Inflammatory macrophage treated with lipopolysaccharide for 4 hours (primary cell): ENCODE measurements at regions not wholly inside any gene's neighbourhood (a gene's known extent, or its start where the extent isn't known, plus 50 kb on each side); places are given as distances from the start of the nearest gene placed in this dataset.
A peak's percentile ranks its signal among the peaks of the same experiment; 100 is the strongest.

ENCODE experiments used
- DNase-seq: peaks from one replicate; pipeline ENCODE4 v3.0.0-alpha.2; 2020

DNA sequence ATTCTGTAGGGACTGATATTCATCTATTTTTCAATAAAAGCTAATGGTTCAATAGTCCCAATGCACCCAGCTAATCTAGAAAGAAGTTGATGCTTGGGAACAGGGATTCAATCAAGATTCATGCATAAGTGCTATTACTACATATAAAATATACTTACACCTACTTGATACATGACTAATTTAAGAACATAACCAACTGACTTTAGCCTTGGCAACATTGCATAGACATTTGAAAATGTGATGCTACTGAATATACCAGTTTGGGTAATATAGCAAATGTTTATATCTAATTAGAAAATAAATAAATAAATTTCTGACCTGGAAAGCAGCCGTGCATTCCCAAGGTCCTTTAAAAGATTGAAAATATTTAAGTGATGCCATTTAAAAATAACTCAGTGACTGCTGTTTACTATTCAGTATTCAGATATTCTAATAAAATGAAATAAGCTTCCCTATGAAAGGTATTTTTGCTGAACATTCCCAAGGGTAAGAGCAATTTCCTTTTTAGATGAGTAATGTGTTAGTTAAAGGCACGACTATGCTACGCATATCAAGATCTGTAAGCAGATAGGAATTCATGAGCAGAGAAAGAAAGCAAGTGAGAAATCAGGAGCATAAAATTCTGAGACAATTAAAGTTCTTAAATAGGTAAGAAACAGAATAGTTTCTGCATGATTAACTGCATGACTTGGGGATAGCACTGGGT is 160.6 kb upstream of the SYT1 start:
- DNase-seq: no peak

GRCh38 chr12:78711954-78712353 is 152.6 kb upstream of the SYT1 start:
- DNase-seq: no peak

DNA sequence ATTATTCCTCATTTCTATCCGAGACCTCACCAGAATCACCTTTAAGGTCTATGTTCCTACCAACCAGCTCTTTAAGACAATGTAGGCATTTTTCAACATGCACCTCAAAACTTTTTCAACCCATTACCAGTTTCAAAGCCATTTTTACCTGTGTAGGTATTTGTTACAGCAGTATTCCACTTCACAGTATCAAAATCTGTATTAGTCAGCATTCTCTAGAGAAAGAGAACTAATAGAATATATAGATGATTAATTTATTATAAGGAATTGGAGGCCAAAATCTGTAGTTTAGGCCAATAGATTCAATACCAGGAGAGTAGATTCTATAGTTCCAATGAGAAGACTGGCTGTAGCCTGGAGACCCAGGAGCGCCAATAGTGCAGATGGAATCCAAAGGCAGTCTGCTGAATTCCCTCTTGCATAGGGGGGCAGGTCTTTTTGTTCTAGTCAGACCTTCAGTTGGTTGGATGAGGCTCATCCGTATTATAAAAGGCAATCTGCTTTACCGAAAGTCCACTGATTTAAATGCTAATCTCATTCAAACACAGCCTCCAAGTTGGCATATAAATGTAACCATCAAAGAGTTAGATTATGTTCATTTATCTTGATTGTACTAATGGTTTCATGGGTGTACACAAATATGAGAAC is 151.6 kb upstream of the SYT1 start:
- DNase-seq: no peak

DNA sequence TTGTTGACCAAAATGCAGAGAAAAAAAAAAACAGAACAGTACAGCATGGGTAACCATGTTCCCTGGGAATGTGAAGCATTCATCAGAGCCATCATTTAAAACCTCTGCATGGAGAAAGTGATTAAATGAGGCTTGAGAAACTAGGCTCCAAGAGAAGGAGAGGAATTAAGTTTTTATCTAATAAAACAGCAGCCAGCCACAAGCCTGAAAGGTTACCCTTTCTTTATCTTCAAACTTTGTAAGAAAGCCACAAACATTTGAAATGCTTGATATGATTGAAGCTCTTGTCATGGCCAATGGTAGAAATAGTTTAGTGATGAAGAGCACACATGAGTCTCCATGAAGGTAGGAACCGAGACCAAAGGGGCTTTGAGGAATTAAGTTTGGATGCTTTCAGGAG is 144.9 kb upstream of the SYT1 start:
- no peak for DNase-seq

DNA sequence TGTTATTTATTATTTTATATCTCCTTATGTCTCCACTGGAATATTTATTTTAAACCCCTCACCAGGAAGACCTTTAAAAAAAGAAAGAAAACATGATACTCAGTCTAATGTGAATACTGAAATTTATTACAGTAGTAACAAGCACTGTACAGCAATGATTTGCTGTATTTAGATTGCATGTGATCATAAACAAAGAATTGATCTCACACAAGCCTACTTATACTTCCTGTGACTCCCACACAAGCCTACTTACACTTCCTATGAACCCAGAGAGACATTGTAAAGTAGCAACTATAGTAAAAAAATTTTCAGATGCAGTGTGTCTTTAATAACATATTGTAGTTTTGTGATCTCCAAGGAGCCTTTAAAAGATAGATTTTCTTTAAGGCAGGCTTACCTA is 142.7 kb upstream of the SYT1 start:
- DNase-seq: peak; percentile 12

DNA sequence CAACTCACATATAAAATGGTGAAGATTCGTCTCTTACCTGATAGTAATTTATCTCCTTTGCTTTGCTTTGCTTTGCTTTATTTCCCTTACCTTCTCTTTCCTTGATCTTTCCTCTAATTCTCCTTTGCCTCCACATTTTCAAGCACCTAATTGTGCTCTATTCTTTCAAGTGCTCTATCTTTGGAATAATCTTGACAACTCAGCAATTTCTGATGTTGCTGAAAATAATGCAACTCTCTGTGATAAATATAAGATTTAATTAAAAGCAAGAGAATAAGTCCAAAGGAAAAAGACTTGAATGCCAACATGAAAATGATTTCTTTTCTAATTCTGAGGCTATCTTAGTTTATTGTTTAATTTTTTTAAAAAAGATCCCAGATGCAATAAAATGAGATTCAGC is 139.5 kb upstream of the SYT1 start:
- DNase-seq: no peak

- peak; percentile 16 for DNase-seq
Measured at GRCh38 chr12:78725951-78726580, 138.5 kb upstream of the SYT1 start.

DNA sequence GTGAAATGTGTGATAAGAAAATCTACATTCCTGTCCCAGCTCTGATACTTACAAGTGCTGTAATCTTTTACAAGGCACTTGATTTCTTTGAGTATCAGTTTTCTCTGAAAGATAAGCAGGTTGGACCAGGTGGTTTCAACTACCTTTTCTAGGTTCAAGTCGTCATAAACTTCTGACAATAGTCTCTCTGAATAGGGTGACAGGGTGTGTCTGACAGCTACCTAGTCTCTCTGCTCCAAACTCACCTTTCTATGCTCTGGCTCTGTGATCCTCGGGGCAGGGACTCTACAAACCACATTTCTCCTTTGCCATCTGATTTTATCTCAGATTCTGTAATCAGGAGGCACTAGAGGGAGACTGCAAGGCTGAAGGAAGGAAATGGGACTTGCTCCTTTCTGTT is 137.7 kb upstream of the SYT1 start:
- no peak for DNase-seq

DNA sequence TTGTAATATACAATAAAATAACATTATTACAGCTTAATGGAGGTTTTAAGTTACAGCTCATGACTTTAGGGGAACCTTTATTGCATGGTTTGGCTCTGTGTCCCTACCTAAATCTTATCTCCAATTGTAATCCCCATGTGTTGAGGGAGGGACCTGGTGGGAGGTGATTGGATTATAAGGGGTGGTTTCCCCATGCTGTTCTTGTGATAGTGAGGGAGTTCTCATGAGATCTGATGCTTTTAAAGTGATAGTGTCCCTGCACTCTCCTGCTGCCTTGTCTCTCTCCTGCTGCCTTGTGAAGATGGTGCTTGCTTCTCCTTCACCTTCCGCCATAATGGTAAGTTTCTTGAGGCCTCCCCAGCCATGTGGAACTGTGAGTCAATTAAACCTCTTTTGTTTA is 132.1 kb upstream of the SYT1 start:
- DNase-seq: no peak

DNA sequence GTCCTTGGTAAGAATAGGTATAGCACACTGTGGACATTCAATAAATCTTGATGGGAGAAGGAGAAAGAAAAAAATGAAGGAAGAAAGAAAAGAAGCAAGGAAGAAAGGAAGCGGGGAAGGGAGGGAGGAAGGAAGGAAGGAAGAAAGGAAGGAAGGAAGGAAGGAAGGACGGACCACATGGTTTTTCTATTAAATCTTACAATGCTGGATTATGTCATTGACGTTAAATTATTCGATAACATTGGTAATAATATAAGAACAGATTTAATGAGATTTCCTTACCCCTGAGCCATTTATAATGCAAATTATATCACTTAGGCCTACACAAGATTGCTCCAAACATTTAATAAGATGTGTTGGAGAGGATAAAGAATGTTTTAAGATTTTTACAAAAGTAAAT is 124.9 kb upstream of the SYT1 start:
- no peak for DNase-seq

DNA sequence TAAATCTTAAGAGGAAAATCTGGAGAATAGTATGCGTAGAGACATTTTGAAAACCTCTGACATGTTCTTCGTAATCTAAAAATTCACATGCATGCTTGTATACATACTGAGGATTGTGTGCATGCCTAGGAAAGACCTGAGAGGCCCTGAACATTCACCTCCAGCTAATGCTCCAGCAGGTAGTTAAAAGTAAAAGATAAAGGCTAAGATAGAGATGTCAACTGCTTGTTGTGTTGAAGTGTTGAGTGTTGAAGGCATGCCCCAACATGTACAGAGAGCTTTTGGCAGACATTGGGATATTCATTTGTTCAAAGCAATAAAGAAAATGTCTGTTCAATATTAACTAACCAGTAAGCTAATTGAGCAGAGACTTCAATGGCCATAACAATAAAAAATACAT is 118.6 kb upstream of the SYT1 start:
- no peak for DNase-seq

- DNase-seq: no peak
Measured at GRCh38 chr12:78753058-78753457, 111.5 kb upstream of the SYT1 start.

- DNase-seq: no peak
Measured at GRCh38 chr12:78756936-78757335, 107.6 kb upstream of the SYT1 start.

GRCh38 chr12:78759367-78759766 is 105.2 kb upstream of the SYT1 start:
- DNase-seq: no peak

DNA sequence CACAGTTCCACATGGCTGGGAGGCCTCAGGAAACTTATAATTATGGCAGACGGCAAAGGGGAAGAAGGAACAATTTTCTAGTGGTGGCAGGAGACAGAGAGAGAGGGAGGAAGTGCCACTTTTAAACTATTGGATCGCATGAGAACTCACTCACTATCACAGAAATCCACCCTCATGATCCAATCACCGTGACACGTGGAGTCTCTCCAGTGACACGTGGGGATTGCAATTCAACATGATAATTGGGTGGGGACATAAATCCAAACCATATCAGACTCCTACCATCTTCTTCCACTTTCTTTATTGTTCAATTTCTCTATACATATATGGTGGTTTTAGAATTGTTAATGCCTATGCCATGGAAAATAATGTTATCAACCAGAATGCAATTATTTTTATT is 103.7 kb upstream of the SYT1 start:
- no peak for DNase-seq

DNA sequence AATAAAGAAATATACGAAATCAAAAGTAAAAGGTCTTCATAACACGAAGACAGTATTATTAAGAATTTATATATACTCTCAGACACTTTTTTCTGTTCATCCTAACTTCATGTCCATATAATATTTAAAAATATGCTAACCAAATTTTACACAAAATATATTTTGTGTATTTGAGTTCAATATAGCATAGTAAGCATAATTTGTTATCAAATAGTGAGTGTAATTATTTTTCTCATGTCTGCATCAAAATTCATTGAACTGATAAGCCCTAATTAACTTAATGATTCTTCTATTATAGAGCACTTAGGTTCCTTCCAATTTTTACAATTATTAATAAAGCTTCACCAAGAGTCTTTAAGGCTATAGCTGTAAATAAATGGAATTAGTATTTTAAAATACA is 99.7 kb upstream of the SYT1 start:
- DNase-seq: no peak

GRCh38 chr12:78767264-78767981 is 97.2 kb upstream of the SYT1 start:
- no peak for DNase-seq

DNA sequence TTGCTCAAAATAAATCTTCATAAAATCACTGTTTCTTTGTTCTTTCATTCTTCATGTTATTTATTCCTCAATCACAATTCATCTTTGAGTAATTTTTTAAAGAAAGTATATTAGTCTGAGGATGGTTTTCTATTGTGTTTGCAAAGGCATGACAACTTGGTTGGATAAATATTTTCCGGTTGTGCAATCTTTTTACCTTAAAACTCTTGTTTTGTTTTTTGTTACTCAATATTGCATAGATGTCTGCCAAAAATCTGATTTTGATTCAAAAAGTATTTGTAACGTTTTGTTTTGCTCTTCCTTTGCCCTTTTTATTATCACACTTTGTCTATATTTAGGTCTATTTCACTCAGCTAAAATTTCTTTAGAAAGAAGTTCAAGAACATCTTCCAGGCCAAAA is 86.2 kb upstream of the SYT1 start:
- no peak for DNase-seq

DNA sequence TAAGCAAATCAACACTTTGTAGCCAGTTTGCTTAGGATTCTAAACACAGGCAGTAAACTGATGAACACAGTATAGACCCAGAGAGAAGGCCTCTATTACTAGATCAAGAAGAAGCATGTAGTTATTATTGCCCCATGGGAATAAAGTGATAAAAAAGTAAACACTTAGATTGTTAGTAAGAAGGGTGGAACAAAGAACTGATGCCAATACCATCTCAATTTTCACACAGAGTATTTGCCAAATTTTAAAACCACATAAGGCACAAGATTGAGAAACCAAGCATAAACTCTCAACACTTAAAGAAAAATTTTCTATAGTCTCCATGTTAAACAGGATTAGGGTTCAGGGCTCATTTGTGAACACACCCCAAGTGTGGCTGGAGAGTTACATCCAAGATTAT is 77.0 kb upstream of the SYT1 start:
- DNase-seq: no peak

- no peak for DNase-seq
Measured at GRCh38 chr12:78790148-78790547, 74.4 kb upstream of the SYT1 start.

DNA sequence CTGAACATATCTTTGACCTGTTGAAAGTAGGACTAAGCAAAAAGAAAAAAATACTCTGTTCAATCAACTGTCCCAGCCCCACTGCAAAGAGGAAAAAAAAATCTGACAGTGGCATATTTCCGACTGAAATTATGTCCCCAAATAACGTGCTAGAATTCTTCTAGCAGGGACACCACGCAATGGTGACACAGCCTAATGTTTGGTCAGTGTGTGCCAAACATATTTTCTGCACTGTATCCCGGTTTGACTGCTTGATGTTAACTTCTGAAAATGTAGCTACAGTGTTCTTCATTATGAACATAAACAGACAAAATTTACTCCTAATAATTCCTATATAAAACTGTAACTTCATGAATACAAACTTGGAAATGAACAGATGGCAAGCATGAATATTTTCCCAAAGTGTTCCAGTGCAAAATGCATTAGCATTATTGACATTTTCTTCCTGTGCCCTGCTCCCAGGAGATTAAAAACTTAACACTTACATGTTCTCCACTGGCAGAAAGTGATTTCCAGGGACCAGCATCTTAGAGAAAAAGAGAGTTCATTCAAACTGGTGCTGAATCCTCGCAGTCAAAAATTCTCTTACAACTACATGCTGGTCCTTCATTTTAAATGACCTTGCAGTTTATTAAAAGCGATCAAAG is 72.4 kb upstream of the SYT1 start:
- DNase-seq: no peak

DNA sequence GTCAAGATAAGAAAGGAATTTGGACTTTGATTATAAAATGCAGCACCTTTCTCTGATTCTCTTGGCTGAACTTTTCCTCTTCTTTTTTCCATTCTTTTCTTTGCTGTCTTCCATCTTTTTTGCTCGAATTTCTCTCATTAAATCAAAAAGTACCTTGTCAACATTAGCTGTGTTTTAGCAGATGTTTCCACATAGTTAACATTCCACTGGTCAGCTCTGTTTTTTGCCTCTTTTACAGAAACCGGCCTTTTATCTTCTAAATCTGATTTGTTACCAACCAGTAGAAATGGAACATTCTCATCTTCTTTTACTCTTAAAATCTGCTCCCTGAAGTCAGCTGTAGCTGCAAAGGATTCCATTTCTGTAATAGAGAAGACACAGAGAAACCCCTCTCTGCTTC is 71.1 kb upstream of the SYT1 start:
- DNase-seq: no peak

DNA sequence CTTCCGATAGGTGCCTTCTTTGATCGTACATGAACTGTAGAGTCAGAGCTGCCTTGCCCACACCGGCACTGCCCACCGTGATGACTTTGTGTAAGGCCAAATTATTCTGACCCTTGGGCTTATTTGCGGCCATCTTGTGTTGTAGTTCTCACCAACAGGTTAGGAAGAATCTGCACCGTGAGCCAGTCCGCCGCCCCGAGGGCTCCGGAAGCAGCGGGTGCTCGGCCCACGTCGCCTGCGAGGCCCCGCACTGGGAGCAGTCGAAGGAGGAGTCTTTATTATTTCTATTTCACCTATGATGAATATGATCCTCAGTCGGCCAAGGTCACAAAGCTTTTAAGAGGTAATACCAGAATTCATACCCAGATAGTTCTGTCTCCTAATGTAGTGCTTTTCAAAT is 70.6 kb upstream of the SYT1 start:
- DNase-seq: no peak
